ENCODE measurements at regions not wholly inside any gene's neighbourhood (a gene's known extent, or its start where the extent isn't known, plus 50 kb on each side); places are given as distances from the start of the nearest gene placed in this dataset.
A peak's percentile ranks its signal among the peaks of the same experiment; 100 is the strongest.
"Not testable (repeated sequence)": the region's sequence is repeated elsewhere in the genome, so short reads cannot be mapped to it uniquely, and the experiment has no call there.

- ATAC-seq (replicated peaks in 6 of 8); in situ Hi-C loops (cut with MboI; ENCODE audit: low pct_unique_long_range_greater_than_20kb in 2 of 9, low sequenced_read_pairs in 9 of 9, unreplicated experiment in 9 of 9); H3K4me1 ChIP-seq (replicated peaks in 1 of 2); H3K27ac ChIP-seq; H3K4me3 ChIP-seq: not testable (repeated sequence)
- no CpG with 5 or more reads among the region's 46 CpGs for WGBS, 10 experiments
These were observed 4382.9 kb upstream of the TPTE start for GRCh38 chr21:6138244-6139136.

GRCh38 chr21:6139331-6139730, 4382.1 kb upstream of the TPTE start:
- H3K27ac ChIP-seq; ATAC-seq (replicated peaks in 6 of 8); H3K4me3 ChIP-seq; H3K4me1 ChIP-seq (replicated peaks in 1 of 2); in situ Hi-C loops (cut with MboI; ENCODE audit: low pct_unique_long_range_greater_than_20kb in 2 of 9, low sequenced_read_pairs in 9 of 9, unreplicated experiment in 9 of 9): not testable (repeated sequence)
- no CpG with 5 or more reads among the region's 10 CpGs for WGBS, 10 experiments

GRCh38 chr21:6139862-6140261, 4381.5 kb upstream of the TPTE start:
- H3K4me1 ChIP-seq (replicated peaks in 1 of 2); H3K4me3 ChIP-seq; ATAC-seq (replicated peaks in 6 of 8); in situ Hi-C loops (cut with MboI; ENCODE audit: low pct_unique_long_range_greater_than_20kb in 2 of 9, low sequenced_read_pairs in 9 of 9, unreplicated experiment in 9 of 9); H3K27ac ChIP-seq: not testable (repeated sequence)
- no CpG with 5 or more reads among the region's 3 CpGs for WGBS, 10 experiments

- ATAC-seq (replicated peaks in 6 of 8); in situ Hi-C loops (cut with MboI; ENCODE audit: low pct_unique_long_range_greater_than_20kb in 2 of 9, low sequenced_read_pairs in 9 of 9, unreplicated experiment in 9 of 9); H3K27ac ChIP-seq; H3K4me1 ChIP-seq (replicated peaks in 1 of 2); H3K4me3 ChIP-seq: not testable (repeated sequence)
- no CpG with 5 or more reads among the region's 27 CpGs for WGBS, 10 experiments
These were observed 4380.8 kb upstream of the TPTE start for GRCh38 chr21:6140467-6141137.

GRCh38 chr21:6141138-6141474, 4380.3 kb upstream of the TPTE start:
- ATAC-seq (replicated peaks in 6 of 8) = peak; percentile 70 to 99 (median 84)
- H3K4me1 ChIP-seq (replicated peaks in 1 of 2); in situ Hi-C loops (cut with MboI; ENCODE audit: low pct_unique_long_range_greater_than_20kb in 2 of 9, low sequenced_read_pairs in 9 of 9, unreplicated experiment in 9 of 9); H3K27ac ChIP-seq; H3K4me3 ChIP-seq: not testable (repeated sequence)
- no CpG with 5 or more reads among the region's 14 CpGs for WGBS, 10 experiments

GRCh38 chr21:6153154-6153553, 4368.2 kb upstream of the TPTE start:
- in situ Hi-C loops (cut with MboI; ENCODE audit: low pct_unique_long_range_greater_than_20kb in 2 of 9, low sequenced_read_pairs in 9 of 9, unreplicated experiment in 9 of 9); H3K4me1 ChIP-seq (replicated peaks in 1 of 2); H3K4me3 ChIP-seq; H3K27ac ChIP-seq; ATAC-seq (replicated peaks in 6 of 8): not testable (repeated sequence)
- whole genome bisulfite sequencing, 10 experiments = no CpG with 5 or more reads among the region's 4 CpGs

- peak; percentile 19 to 86 (median 83) for ATAC-seq (replicated peaks in 6 of 8)
These were observed 4366.7 kb upstream of the TPTE start for GRCh38 chr21:6154524-6155320.

GRCh38 chr21:6156712-6157389, 4364.5 kb upstream of the TPTE start:
- H3K4me3 ChIP-seq; in situ Hi-C loops (cut with MboI; ENCODE audit: low pct_unique_long_range_greater_than_20kb in 2 of 9, low sequenced_read_pairs in 9 of 9, unreplicated experiment in 9 of 9); H3K4me1 ChIP-seq (replicated peaks in 1 of 2); H3K27ac ChIP-seq; ATAC-seq (replicated peaks in 6 of 8): not testable (repeated sequence)
- no CpG with 5 or more reads among the region's 27 CpGs for WGBS, 10 experiments

More at GRCh38 chr21:6154524-6155320, 4366.7 kb upstream of the TPTE start:
- H3K27ac ChIP-seq; H3K4me1 ChIP-seq (replicated peaks in 1 of 2); H3K4me3 ChIP-seq; in situ Hi-C loops (cut with MboI; ENCODE audit: low pct_unique_long_range_greater_than_20kb in 2 of 9, low sequenced_read_pairs in 9 of 9, unreplicated experiment in 9 of 9): not testable (repeated sequence)
- WGBS, 10 experiments = no CpG with 5 or more reads among the region's 30 CpGs

- in situ Hi-C loops (cut with MboI; ENCODE audit: low pct_unique_long_range_greater_than_20kb in 2 of 9, low sequenced_read_pairs in 9 of 9, unreplicated experiment in 9 of 9); ATAC-seq (replicated peaks in 6 of 8); H3K4me1 ChIP-seq (replicated peaks in 1 of 2); H3K27ac ChIP-seq; H3K4me3 ChIP-seq: not testable (repeated sequence)
- WGBS, 10 experiments = no CpG with 5 or more reads among the region's 11 CpGs
These were observed 4363.9 kb upstream of the TPTE start for GRCh38 chr21:6157515-6157914.

GRCh38 chr21:6158171-6158570, 4363.2 kb upstream of the TPTE start:
- no CpG with 5 or more reads among the region's 9 CpGs for WGBS, 10 experiments
- ATAC-seq (replicated peaks in 6 of 8); H3K4me1 ChIP-seq (replicated peaks in 1 of 2); H3K27ac ChIP-seq; in situ Hi-C loops (cut with MboI; ENCODE audit: low pct_unique_long_range_greater_than_20kb in 2 of 9, low sequenced_read_pairs in 9 of 9, unreplicated experiment in 9 of 9); H3K4me3 ChIP-seq: not testable (repeated sequence)
